AG10803 (cell line): ENCODE measurements at regions not wholly inside any gene's neighbourhood (a gene's known extent, or its start where the extent isn't known, plus 50 kb on each side); places are given as distances from the start of the nearest gene placed in this dataset.

ENCODE experiments used
- DNase-seq: peaks from one replicate; pipeline ENCODE4 v3.0.0; 2010; ENCODE audit warnings: low read depth
- H3K4me3 ChIP-seq: 2 replicates; pipeline ENCODE4 v1.5.1; 2011; ENCODE audit warnings: mild to moderate bottlenecking, low read length, control low read depth
- CTCF ChIP-seq: conservative IDR thresholded peaks from 2 replicates; pipeline ENCODE4 v1.5.1; 2011; ENCODE audit warnings: mild to moderate bottlenecking, low read length, control low read depth, inconsistent platforms

GRCh38 chr5:61683148-61683547, 351.1 kb downstream of the ZSWIM6 start:
- DNase-seq = no peak
- no peak for TF ChIP-seq CTCF
- no peak overlapping the region for H3K4me3 ChIP-seq

- no peak overlapping the region for H3K4me3 ChIP-seq
- no peak for DNase-seq
- no peak for TF ChIP-seq CTCF
Measured at GRCh38 chr5:61683926-61684325, 351.9 kb downstream of the ZSWIM6 start.

GRCh38 chr5:61686491-61687257, 354.6 kb downstream of the ZSWIM6 start:
- TF ChIP-seq CTCF = no peak
- DNase-seq = no peak
- no peak overlapping the region for H3K4me3 ChIP-seq

- H3K4me3 ChIP-seq = no peak overlapping the region
- TF ChIP-seq CTCF = no peak
- no peak for DNase-seq
Measured at GRCh38 chr5:61687371-61687770, 355.3 kb downstream of the ZSWIM6 start.

GRCh38 chr5:61689153-61689846, 357.2 kb downstream of the ZSWIM6 start:
- no peak for DNase-seq
- TF ChIP-seq CTCF = no peak
- H3K4me3 ChIP-seq = no peak overlapping the region

- DNase-seq = no peak
- no peak overlapping the region for H3K4me3 ChIP-seq
- TF ChIP-seq CTCF = no peak
Measured at GRCh38 chr5:61697809-61698558, 365.9 kb downstream of the ZSWIM6 start.
